Rectal smooth muscle tissue (tissue), 1 donor: ENCODE measurements at regions not wholly inside any gene's neighbourhood (a gene's known extent, or its start where the extent isn't known, plus 50 kb on each side); places are given as distances from the start of the nearest gene placed in this dataset.

ENCODE experiments used
- H3K27ac ChIP-seq: one replicate; pipeline ENCODE4 v1.7.0; 2013; ENCODE audit warnings: low read depth, low read length, inconsistent platforms
- H3K27me3 ChIP-seq: one replicate; pipeline ENCODE4 v1.7.0; 2013; ENCODE audit warnings: low read length; ENCODE audit not compliant: control insufficient read depth, insufficient read depth
- H3K36me3 ChIP-seq: one replicate; pipeline ENCODE4 v1.7.0; 2013; ENCODE audit warnings: low read length; ENCODE audit not compliant: control insufficient read depth, insufficient read depth
- H3K4me1 ChIP-seq: one replicate; pipeline ENCODE4 v1.7.0; 2013; ENCODE audit warnings: low read length; ENCODE audit not compliant: control insufficient read depth, insufficient read depth
- H3K4me3 ChIP-seq: one replicate; pipeline ENCODE4 v1.7.0; 2013; ENCODE audit warnings: low read length
- H3K9ac ChIP-seq: one replicate; pipeline ENCODE4 v1.7.0; 2013; ENCODE audit warnings: low read length

DNA sequence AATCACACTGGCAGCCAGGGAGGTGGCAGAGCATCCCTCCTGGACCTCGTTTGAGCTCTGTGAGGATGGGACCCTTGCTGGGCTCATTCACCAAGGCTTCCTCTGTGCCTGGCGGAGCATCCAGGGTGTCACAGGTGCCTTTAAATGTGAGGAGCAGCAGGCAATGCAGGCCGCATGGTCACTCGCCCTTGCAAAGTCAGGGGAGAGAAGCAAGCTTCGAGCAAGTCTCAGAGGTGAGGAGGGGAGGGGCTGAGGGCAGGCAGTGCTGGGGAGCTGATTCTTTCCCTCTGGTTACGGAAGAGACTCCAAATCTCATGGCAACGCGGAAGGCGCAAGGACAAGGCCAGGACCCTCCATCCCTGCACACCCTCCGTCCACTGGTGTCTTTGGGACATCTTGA, 182.7 kb upstream of the PMEPA1 start:
- Histone ChIP-seq H3K4me3 (no peak overlapping the region), H3K9ac (no peak overlapping the region), H3K27me3 (no peaks in the 10 kb centered on the region), H3K4me1 (no peaks in the 10 kb centered on the region), H3K36me3 (no peaks in the 10 kb centered on the region), H3K27ac (no peak overlapping the region)

DNA sequence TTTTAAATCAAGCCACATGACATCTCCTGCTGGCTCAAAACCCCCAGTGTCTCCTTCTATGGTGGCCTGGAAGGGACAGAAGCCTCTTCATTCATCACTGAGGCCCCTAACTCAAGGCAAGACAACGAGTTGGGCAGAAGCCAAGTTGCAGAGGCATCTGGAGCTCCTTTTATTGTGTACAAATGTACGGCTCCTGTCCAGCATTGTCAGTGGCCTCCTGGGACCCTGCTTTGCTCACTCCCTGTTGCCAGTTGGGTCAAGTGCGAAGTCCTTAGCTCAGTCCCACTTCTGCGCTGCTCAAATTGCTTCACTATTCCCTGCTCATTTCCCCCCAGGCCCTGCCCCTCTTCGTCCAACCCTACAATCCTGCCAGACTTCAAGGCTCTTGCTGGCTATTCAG, 181.2 kb upstream of the PMEPA1 start:
- no peak overlapping the region for H3K9ac ChIP-seq
- no peaks in the 10 kb centered on the region for H3K27me3 ChIP-seq
- no peak overlapping the region for H3K4me3 ChIP-seq
- no peak overlapping the region for H3K27ac ChIP-seq
- H3K36me3 ChIP-seq, result no peaks in the 10 kb centered on the region
- H3K4me1 ChIP-seq, result no peaks in the 10 kb centered on the region

DNA sequence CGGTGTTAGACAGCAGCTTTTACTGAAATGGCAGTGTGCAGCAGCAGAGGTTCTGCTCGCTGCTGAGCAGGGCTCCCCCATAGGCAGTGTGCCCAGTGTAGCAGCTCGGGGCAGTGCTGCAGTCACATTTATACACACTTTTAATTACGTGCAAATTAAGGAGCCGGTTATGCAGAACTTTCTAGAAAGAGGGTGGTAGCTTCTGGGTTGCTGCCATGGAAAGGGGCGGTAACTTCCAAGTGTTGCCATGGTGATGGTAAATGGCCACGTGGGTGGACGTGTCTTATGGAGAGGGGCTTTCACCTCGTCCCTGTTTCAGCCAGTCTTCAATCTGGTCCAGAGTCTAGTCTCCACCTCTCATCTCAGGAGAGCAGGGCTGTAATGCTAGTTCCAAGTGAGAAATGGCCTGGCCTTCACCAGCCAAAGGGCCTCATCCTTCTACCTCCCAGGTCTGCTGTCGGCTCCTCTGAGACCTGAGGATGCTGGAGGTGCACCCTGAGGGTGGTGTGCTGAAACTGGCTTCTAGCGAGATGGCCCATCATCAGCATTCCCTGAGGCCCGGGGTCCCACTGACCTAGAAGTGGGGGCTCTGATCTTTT, 180.5 kb upstream of the PMEPA1 start:
- H3K27ac ChIP-seq, result no peak overlapping the region

DNA sequence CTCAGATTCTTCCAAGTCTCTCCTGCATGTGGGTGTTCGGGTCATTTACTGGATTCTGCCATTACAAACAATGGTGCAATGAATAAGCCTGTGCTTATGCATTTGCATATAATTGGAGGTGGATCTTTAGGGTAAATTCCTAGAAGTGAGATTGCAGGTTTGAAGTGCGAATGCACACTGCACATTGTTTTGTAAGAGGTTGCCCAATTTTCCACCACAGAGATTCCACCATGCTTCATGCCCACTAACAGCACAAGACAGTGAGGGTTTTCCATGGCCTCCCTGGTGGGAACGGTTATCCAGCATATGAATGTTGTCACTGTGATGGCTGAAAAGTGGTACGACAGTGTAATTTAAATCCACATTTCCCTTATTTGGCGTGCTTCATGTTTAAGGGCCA, 178.8 kb upstream of the PMEPA1 start:
- H3K27ac ChIP-seq, result no peak overlapping the region
- no peaks in the 10 kb centered on the region for H3K36me3 ChIP-seq
- H3K27me3 ChIP-seq, result no peaks in the 10 kb centered on the region
- no peak overlapping the region for H3K9ac ChIP-seq
- H3K4me3 ChIP-seq, result no peak overlapping the region
- H3K4me1 ChIP-seq, result no peaks in the 10 kb centered on the region

More for the DNA sequence above, 180.5 kb upstream of the PMEPA1 start:
- Histone ChIP-seq H3K36me3 (no peaks in the 10 kb centered on the region), H3K27me3 (no peaks in the 10 kb centered on the region), H3K4me3 (no peak overlapping the region), H3K9ac (no peak overlapping the region), H3K4me1 (no peaks in the 10 kb centered on the region)

DNA sequence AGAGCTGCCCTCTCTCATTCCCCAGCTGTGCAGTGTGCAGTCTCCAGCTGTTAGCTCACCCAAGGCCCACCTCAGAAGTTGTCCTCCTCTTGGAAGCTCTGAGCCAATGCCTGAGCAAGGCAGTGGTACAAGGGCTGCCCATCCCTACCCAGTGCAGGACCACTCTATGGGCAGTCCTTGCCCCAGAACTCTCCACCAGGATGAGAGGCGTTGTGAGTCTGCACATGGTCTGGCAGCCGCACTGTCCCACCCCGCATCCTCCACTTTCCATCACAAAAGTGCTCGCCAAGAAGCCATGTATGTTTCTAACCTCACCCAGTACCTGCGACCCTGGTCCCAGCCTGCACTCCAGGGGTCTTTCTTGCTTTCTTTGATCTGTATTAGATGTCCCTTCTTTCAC, 175.1 kb upstream of the PMEPA1 start:
- Histone ChIP-seq H3K4me3 (no peak overlapping the region), H3K27ac (no peak overlapping the region), H3K9ac (no peak overlapping the region), H3K36me3 (no peaks in the 10 kb centered on the region), H3K4me1 (no peaks in the 10 kb centered on the region), H3K27me3 (no peaks in the 10 kb centered on the region)

DNA sequence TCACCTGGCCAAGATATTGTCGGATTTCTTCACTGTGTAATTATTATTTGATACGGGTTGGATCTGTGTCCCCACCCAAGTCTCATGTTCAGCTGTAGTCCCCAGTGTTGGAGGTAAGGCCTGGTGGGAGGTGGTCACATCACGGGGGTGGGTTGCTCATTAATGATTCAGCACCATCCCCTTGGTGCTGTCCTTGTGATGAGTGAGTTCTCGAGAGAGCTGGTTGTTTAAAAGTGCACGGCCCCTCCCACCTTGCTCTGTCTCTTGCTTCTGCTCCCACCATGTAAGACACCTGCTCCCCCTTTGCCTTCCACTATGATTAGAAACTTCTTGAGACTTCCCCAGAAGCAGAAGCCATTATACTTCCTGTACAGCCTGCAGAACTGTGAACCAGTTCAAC, 173.9 kb upstream of the PMEPA1 start:
- Histone ChIP-seq H3K9ac (no peak overlapping the region), H3K27ac (no peak overlapping the region), H3K4me1 (no peaks in the 10 kb centered on the region), H3K27me3 (no peaks in the 10 kb centered on the region), H3K36me3 (no peaks in the 10 kb centered on the region), H3K4me3 (no peak overlapping the region)

DNA sequence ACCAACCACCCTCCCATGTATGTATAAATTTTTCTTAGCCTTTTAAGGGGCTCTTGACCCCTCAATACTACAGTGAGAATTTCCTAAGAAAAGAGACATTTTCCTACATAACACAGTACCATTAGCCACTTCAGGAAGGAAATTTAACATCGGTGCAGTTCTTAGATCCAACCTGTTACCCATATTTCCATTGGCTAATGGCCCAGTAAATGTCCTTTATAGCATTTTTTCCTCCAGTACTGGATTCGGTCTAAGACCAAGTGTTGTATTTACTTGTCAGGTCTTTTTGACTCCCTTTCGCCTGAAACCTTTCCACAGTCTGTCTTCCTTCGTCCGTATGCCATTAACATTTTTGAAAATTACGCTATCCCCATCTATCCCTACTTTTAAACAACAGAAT, 173.4 kb upstream of the PMEPA1 start:
- no peaks in the 10 kb centered on the region for H3K27me3 ChIP-seq
- no peak overlapping the region for H3K4me3 ChIP-seq
- H3K27ac ChIP-seq, result no peak overlapping the region
- H3K36me3 ChIP-seq, result no peaks in the 10 kb centered on the region
- no peak overlapping the region for H3K9ac ChIP-seq
- H3K4me1 ChIP-seq, result no peaks in the 10 kb centered on the region

DNA sequence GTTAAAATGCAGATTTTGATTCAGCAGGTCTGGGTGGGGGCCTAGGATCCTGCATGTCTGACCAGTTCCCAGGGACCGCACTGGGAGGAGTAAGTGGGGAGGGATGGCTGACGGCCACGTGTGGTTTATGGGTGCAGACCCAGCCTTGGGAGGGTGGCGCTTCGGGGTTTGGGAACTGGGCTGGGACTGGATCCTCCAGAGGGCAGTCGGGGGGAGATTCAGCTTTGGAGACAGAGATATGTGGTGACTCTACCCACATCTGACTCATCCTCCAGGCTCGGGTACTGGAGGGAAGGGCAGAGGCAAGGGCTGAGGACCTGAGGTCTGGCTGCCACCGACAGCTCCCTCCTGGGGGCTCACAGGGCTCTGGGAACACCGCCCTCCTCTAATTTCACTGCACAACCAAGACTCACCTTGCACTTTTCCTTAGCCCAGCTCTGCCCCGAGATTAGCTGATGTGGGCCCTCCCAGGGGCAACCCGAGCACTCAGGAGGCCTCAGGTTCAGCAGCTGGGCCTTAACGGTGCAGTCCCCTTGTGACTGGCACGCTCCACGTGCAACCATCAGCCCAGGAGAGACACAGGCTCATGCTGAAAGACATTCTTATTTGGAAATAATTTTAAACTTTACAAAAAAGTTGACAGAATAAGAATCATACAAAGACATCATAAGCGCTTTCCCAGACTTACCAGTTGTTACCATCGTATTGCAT, 172.8 kb upstream of the PMEPA1 start:
- Histone ChIP-seq H3K36me3 (no peaks in the 10 kb centered on the region), H3K27ac (no peak overlapping the region), H3K9ac (no peak overlapping the region), H3K27me3 (no peaks in the 10 kb centered on the region), H3K4me3 (no peak overlapping the region), H3K4me1 (no peaks in the 10 kb centered on the region)

DNA sequence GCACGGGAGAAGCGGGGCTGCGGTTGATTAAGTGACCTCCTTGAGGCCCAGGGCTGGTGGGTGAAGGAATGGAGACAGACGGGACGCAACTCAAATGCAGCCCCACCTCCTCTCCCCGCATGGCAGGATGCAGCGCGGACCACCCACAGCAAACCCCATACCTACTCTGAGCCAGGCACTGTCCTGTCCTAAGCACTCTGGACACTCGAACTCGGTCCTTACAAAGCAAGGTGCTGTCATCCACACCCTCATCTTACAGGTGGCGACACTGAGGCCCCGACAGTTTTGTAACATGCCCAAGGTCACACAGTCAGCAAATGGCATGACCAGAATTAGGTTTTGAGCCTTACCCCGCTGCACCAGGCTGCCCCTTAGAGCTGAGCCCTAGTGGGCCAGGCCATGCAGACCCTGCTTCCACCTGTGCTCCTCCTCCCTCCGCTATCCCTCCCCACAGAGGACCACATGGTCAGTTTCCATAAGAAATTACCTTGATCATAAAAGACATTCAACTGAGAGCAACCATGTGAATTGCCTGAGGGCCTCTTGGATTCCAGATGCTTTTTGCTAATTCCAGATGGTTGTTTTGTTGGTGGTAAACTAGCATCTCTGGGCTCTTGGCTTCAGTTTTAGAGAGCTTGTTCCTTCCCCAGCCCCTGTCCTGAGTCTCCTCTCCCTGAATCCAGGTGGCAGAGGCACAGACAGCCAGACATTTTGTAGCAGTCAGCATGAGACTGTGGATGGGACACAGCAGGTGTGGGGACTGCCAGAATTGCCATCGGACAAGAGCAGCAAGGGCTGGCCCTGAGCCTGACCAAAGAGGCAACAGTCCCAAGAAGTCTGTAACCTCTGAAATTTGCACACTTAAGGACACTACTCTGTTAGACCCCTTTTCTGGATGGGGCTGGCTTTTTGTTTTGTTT, 171.9 kb upstream of the PMEPA1 start:
- Histone ChIP-seq H3K36me3 (no peaks in the 10 kb centered on the region), H3K4me1 (no peaks in the 10 kb centered on the region), H3K4me3 (no peak overlapping the region), H3K9ac (no peak overlapping the region), H3K27ac (no peak overlapping the region), H3K27me3 (no peaks in the 10 kb centered on the region)

DNA sequence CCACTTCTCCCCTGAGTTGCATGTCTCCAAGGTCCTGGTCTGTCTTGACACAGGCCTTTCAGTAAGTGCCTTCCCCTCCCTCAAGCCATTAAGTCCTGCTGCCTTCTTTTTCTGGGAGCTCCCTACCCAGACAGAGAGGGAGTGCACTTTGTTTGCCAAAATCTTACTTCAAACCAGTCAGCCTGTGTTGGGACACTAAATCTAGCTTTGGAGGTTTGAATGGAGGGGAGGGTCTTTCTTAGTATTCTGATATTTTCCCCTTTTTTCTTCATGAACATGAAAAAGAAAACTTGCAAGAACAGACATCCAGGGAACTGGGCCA, 170.7 kb upstream of the PMEPA1 start:
- H3K36me3 ChIP-seq, result no peaks in the 10 kb centered on the region
- no peak overlapping the region for H3K4me3 ChIP-seq
- H3K27ac ChIP-seq, result no peak overlapping the region
- H3K4me1 ChIP-seq, result no peaks in the 10 kb centered on the region
- H3K27me3 ChIP-seq, result no peaks in the 10 kb centered on the region
- no peak overlapping the region for H3K9ac ChIP-seq

DNA sequence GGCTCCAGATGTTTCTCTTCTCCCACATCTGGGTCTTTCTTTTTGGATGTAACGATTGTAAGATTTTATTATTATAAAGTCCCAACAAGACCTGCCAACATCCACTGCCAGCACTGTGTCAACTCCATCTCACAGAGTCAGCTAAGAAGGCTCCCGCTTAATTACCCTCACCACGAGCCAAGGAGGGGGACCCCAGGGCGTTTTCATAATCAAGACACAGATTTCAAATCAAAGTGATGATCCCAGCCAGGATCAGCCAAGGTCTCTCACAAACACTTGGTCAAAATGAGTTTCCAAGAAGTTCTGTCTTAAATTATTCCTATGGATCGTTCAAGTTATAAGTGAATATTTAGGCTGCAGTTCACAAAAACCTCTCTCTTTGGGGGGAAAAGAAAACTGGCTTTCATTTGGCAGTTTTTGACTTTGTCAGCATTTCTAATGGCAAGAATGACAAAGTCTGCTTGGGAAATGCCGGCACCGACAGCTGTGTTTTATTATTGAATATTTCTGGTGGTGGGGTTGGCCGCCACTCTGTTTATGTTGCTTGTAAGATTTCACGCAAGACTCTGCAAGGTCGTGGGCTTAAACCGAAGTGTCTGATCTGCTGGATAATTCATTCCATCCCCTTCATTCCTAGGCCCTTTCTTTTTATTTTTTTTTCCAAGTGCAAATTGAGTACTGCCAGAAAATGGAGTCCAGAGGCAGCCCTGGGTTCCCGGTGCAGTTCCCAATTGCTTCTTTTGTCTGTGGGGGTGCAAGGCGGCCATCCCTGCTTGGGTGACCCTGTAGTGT, 170.2 kb upstream of the PMEPA1 start:
- Histone ChIP-seq H3K27ac (no peak overlapping the region), H3K4me3 (no peak overlapping the region), H3K27me3 (no peaks in the 10 kb centered on the region), H3K4me1 (no peaks in the 10 kb centered on the region), H3K36me3 (no peaks in the 10 kb centered on the region), H3K9ac (no peak overlapping the region)

DNA sequence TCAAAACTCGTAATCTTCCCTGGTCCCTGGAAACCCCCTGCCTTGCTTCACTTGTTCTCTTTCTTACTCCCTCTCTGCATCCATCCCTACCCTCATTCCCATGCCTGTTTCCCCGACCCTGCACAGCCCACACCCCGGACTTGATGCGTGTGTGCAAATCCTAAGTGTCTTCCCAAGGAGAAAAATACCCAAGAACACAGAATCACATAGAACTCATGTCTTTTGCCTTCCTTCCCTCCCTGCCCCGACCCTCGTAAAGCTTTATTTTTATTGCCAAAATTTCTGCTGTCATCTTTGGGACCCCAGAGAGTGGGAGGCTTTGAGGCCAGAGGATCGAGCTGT, 169.6 kb upstream of the PMEPA1 start:
- Histone ChIP-seq H3K27ac (no peak overlapping the region), H3K27me3 (no peaks in the 10 kb centered on the region), H3K4me1 (no peaks in the 10 kb centered on the region), H3K36me3 (no peaks in the 10 kb centered on the region), H3K4me3 (no peak overlapping the region), H3K9ac (no peak overlapping the region)
